Fibroblast of skin of left quadriceps (primary cell): ENCODE measurements at regions not wholly inside any gene's neighbourhood (a gene's known extent, or its start where the extent isn't known, plus 50 kb on each side); places are given as distances from the start of the nearest gene placed in this dataset.

Experiments used
- DNase-seq, 2 experiments: peaks; one replicate each; pipeline ENCODE4 v3.0.0-alpha.2; 2013; ENCODE audit warnings: low read depth in 2 of 2

GRCh38 chr2:6518361-6518760 lies 347.3 kb downstream of the CMPK2 start:
- no peak for DNase-seq

GRCh38 chr2:6523476-6523875 lies 342.2 kb downstream of the CMPK2 start:
- no peak for DNase-seq

GRCh38 chr2:6524691-6525474 lies 340.8 kb downstream of the CMPK2 start:
- no peak for DNase-seq

GRCh38 chr2:6525475-6525964 lies 340.2 kb downstream of the CMPK2 start:
- no peak for DNase-seq

GRCh38 chr2:6526093-6526824 lies 339.4 kb downstream of the CMPK2 start:
- DNase-seq = no peak

GRCh38 chr2:6531304-6531703 lies 334.4 kb downstream of the CMPK2 start:
- no peak for DNase-seq

GRCh38 chr2:6535572-6535971 lies 330.1 kb downstream of the CMPK2 start:
- no peak for DNase-seq

- DNase-seq = no peak
These were observed 327.1 kb downstream of the CMPK2 start for GRCh38 chr2:6538607-6539006.

- no peak for DNase-seq
These were observed 320.4 kb downstream of the CMPK2 start for GRCh38 chr2:6545336-6545735.

GRCh38 chr2:6545795-6546194 lies 319.9 kb downstream of the CMPK2 start:
- DNase-seq = no peak

- no peak for DNase-seq
These were observed 311.2 kb downstream of the CMPK2 start for GRCh38 chr2:6554466-6554865.

GRCh38 chr2:6556755-6557154 lies 309.0 kb downstream of the CMPK2 start:
- DNase-seq = peak; percentile 20 to 22

GRCh38 chr2:6557737-6558136 lies 308.0 kb downstream of the CMPK2 start:
- DNase-seq = no peak

GRCh38 chr2:6562771-6563170 lies 302.9 kb downstream of the CMPK2 start:
- DNase-seq = no peak

GRCh38 chr2:6564326-6564725 lies 301.4 kb downstream of the CMPK2 start:
- DNase-seq = no peak

GRCh38 chr2:6574121-6574520 lies 291.6 kb downstream of the CMPK2 start:
- DNase-seq = no peak

GRCh38 chr2:6576302-6576701 lies 289.4 kb downstream of the CMPK2 start:
- peak; percentile 32 to 40 for DNase-seq

GRCh38 chr2:6577960-6578359 lies 287.7 kb downstream of the CMPK2 start:
- DNase-seq = no peak

GRCh38 chr2:6578416-6578815 lies 287.3 kb downstream of the CMPK2 start:
- DNase-seq = no peak

- no peak for DNase-seq
These were observed 286.4 kb downstream of the CMPK2 start for GRCh38 chr2:6579281-6579680.

- DNase-seq = peak; percentile 36 to 40
These were observed 284.7 kb downstream of the CMPK2 start for GRCh38 chr2:6580982-6581381.

- DNase-seq = no peak
These were observed 276.6 kb downstream of the CMPK2 start for GRCh38 chr2:6589150-6589549.

- no peak for DNase-seq
These were observed 275.3 kb downstream of the CMPK2 start for GRCh38 chr2:6590442-6590841.
